ENCODE measurements at regions not wholly inside any gene's neighbourhood (a gene's known extent, or its start where the extent isn't known, plus 50 kb on each side); places are given as distances from the start of the nearest gene placed in this dataset.

DNA sequence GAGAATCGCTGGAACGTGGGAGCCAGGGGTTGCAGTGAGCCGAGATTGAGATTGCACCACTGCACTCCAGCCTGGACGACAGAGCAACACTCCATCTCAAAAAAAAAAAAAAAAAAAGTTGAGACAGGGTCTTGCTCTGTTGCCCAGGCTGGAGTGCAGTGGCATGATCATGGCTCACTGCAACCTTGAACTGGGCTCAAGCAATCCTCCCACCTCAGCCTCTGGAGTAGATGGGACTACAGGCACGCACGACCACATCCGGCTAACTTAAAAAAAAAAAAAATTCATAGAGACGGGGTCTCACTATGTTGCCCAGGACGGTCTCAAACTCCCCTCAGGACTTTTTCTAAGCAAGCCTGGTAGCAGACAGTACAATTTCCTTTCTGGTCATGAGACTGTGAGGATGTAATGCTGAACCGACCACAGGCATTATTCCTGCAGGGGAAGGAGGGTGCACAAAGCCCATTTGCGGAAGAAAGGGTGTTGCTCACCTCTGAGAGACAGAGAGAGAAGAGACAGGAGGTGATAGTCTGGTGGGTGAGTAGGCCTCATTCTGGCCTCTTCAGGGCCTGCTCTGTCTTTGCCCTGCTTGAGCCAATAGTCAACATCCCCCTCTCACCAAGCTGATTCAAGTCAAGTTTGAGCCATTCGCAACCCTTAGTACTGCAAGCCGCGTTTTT, 205.3 kb downstream of the ZFP36L2 start:
- Histone ChIP-seq H3K9me3 (peaks cover 0 to 4% (median 0%) of the 10 kb centered on the region in 3 donors), H3K27me3 (no peaks in the 10 kb centered on the region), H3K4me1 (peaks cover 64% of the 10 kb centered on the region), H3K4me3 (no peak overlapping the region), H3K27ac (peak overlapping the region in 3 of 4 donors; percentile 53 to 76 (median 65)), H3K36me3 (replicated peaks in 1 of 2; ENCODE audit: insufficient read depth in 1 of 2, low read depth in 2 of 2) (no peaks in the 10 kb centered on the region)
- 86% methylated on average over 11 to 14 of the region's 14 CpGs for WGBS, 2 donors
- no peak for ATAC-seq
- intact Hi-C loops (cut with DNase I) = no loop called here
- no peak for DNase-seq
- TF ChIP-seq, protein P1, sequence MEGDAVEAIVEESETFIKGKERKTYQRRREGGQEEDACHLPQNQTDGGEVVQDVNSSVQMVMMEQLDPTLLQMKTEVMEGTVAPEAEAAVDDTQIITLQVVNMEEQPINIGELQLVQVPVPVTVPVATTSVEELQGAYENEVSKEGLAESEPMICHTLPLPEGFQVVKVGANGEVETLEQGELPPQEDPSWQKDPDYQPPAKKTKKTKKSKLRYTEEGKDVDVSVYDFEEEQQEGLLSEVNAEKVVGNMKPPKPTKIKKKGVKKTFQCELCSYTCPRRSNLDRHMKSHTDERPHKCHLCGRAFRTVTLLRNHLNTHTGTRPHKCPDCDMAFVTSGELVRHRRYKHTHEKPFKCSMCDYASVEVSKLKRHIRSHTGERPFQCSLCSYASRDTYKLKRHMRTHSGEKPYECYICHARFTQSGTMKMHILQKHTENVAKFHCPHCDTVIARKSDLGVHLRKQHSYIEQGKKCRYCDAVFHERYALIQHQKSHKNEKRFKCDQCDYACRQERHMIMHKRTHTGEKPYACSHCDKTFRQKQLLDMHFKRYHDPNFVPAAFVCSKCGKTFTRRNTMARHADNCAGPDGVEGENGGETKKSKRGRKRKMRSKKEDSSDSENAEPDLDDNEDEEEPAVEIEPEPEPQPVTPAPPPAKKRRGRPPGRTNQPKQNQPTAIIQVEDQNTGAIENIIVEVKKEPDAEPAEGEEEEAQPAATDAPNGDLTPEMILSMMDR (IDR thresholded peaks at IDR 0.05) = no peak
- no peak for TF ChIP-seq POLR2A (IDR thresholded peaks at IDR 0.05)

DNA sequence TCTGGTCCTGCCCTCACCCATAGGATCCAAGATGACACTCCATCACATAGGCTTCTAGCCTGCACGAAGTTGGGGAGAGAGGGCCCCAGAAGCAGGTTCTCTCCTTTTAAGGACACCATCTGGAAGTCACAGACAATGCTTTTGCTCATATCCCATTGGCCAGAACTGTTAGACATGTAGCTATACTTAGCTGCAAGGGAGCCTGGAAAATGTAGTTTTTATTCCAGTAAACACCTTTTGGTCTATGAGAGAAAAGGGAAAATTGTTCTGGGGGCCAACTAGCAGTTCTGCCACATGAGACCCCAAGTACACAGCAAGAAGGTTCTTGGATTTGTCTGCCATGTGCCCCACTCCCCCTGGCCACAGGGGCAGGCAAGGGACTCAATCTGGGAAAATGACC, 206.1 kb downstream of the ZFP36L2 start:
- TF ChIP-seq, protein P1 (IDR thresholded peaks at IDR 0.05) = no peak
- TF ChIP-seq POLR2A (IDR thresholded peaks at IDR 0.05) = no peak
- Histone ChIP-seq H3K4me3 (no peak overlapping the region), H3K4me1 (peaks cover 56% of the 10 kb centered on the region), H3K9me3 (peaks cover 0 to 4% (median 0%) of the 10 kb centered on the region in 3 donors), H3K36me3 (replicated peaks in 1 of 2; ENCODE audit: insufficient read depth in 1 of 2, low read depth in 2 of 2) (no peaks in the 10 kb centered on the region), H3K27ac (peak overlapping the region in 3 of 4 donors; percentile 9 to 76 (median 67)), H3K27me3 (no peaks in the 10 kb centered on the region)
- WGBS, 2 donors = 91 to 100% methylated on average over 1 of the region's 1 CpG
- DNase-seq (no peak), ATAC-seq (no peak)
- intact Hi-C loops (cut with DNase I) = no loop called here

DNA sequence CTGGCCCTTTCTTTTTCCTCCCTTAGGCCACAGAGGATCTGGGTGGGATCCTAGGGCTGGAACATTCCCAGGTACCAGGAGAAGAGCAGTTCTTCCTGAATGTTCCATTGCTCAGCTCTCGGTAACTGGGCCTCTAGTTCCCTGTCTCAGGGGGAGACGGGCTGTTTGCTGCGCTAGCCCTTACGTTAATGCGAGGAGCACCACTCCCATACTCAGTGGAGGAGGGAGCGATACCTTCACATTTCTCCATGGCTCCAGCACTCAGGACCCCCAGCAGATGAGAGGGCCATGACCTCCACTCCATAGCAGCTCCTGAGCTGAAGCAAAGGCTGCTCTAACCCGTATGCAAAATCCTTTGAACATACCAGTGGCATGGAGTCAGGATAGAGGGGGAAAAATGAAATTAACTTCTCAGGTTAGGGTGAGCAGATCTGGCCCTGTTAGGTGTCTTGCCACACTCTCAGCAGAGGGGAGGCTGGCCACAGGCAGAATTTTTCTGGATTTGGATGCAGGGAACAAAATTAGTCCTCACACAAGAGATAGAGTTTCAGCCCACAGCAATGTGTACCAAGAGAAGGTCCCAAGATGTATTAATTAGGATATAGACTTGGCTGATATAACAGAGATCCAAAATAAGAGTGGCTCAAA, 206.7 kb downstream of the ZFP36L2 start:
- intact Hi-C loops (cut with DNase I) = no loop called here

DNA sequence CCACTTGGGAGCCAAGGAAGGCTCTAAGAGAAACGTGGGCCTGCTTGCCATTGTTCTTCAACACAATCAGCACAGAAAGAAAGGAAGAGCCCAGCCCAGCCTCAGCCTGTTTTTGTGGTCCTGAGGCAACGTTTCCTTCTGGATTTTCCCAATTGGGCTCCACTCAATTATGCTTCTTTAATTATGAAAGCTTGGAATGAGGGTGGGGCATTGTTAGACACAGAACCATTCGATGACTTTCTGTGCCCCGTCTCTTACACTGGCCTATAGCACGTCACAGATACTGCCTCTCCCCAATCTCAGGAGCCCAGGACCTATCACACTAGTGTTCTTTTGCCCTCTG, 207.4 kb downstream of the ZFP36L2 start:
- Histone ChIP-seq H3K36me3 (replicated peaks in 1 of 2; ENCODE audit: insufficient read depth in 1 of 2, low read depth in 2 of 2) (no peaks in the 10 kb centered on the region), H3K27ac (peak overlapping the region; percentile 35 to 73 (median 60)), H3K9me3 (peaks cover 0 to 4% (median 0%) of the 10 kb centered on the region in 3 donors), H3K27me3 (no peaks in the 10 kb centered on the region), H3K4me3 (no peak overlapping the region), H3K4me1 (peaks cover 51% of the 10 kb centered on the region)
- WGBS, 2 donors = 75% methylated on average over 5 of the region's 5 CpGs
- TF ChIP-seq, protein P1 (IDR thresholded peaks at IDR 0.05) = no peak
- TF ChIP-seq POLR2A (IDR thresholded peaks at IDR 0.05) = no peak
- ATAC-seq (no peak), DNase-seq (no peak)
- intact Hi-C loops (cut with DNase I) = no loop called here

More for the DNA sequence above, 206.7 kb downstream of the ZFP36L2 start:
- no peak for DNase-seq
- peaks cover 51% of the 10 kb centered on the region for H3K4me1 ChIP-seq
- no peaks in the 10 kb centered on the region for H3K27me3 ChIP-seq
- peak overlapping the region in 3 of 4 donors; percentile 51 to 73 (median 67) for H3K27ac ChIP-seq
- H3K36me3 ChIP-seq (replicated peaks in 1 of 2; ENCODE audit: insufficient read depth in 1 of 2, low read depth in 2 of 2) = no peaks in the 10 kb centered on the region
- no peak for TF ChIP-seq POLR2A (IDR thresholded peaks at IDR 0.05)
- TF ChIP-seq, protein P1 (IDR thresholded peaks at IDR 0.05) = no peak
- WGBS, 2 donors = 83 to 88% methylated on average over 2 to 7 of the region's 7 CpGs
- no peak overlapping the region for H3K4me3 ChIP-seq
- H3K9me3 ChIP-seq = peaks cover 0 to 4% (median 0%) of the 10 kb centered on the region in 3 donors
- no peak for ATAC-seq

Data from body of pancreas (tissue), 4 donors.